GM18868 (cell line): ENCODE measurements at regions not wholly inside any gene's neighbourhood (a gene's known extent, or its start where the extent isn't known, plus 50 kb on each side); places are given as distances from the start of the nearest gene placed in this dataset.

Experiments
- ATAC-seq: cut with Tn5 transposase; IDR thresholded peaks from one replicate; pipeline ENCODE4 v1.9.1; 2021; ENCODE audit warnings: mild to moderate bottlenecking, moderate library complexity; ENCODE audit not compliant: unreplicated experiment

- ATAC-seq: no peak
Observed at GRCh38 chr2:234732404-234733092, 219.3 kb upstream of the SH3BP4 start.

- no peak for ATAC-seq
Observed at GRCh38 chr2:234731236-234731635, 220.6 kb upstream of the SH3BP4 start.

- ATAC-seq: no peak
Observed at GRCh38 chr2:234730066-234730640, 221.7 kb upstream of the SH3BP4 start.

- no peak for ATAC-seq
Observed at GRCh38 chr2:234725528-234726264, 226.1 kb upstream of the SH3BP4 start.

GRCh38 chr2:234724850-234725249 is 227.0 kb upstream of the SH3BP4 start:
- ATAC-seq: no peak

- ATAC-seq: no peak
Observed at GRCh38 chr2:234723400-234723799, 226.5 kb upstream of the ARL4C start.

GRCh38 chr2:234722176-234722575 is 225.3 kb upstream of the ARL4C start:
- no peak for ATAC-seq

GRCh38 chr2:234719116-234719716 is 222.3 kb upstream of the ARL4C start:
- no peak for ATAC-seq

GRCh38 chr2:234716271-234716670 is 219.4 kb upstream of the ARL4C start:
- no peak for ATAC-seq

GRCh38 chr2:234715671-234716250 is 218.9 kb upstream of the ARL4C start:
- no peak for ATAC-seq

- ATAC-seq: no peak
Observed at GRCh38 chr2:234714711-234715110, 217.8 kb upstream of the ARL4C start.

- ATAC-seq: no peak
Observed at GRCh38 chr2:234712421-234712935, 215.6 kb upstream of the ARL4C start.

GRCh38 chr2:234711308-234711707 is 214.4 kb upstream of the ARL4C start:
- no peak for ATAC-seq

- ATAC-seq: no peak
Observed at GRCh38 chr2:234710587-234710986, 213.7 kb upstream of the ARL4C start.

GRCh38 chr2:234710066-234710465 is 213.2 kb upstream of the ARL4C start:
- ATAC-seq: no peak

- no peak for ATAC-seq
Observed at GRCh38 chr2:234708717-234709116, 211.8 kb upstream of the ARL4C start.

GRCh38 chr2:234708091-234708683 is 211.3 kb upstream of the ARL4C start:
- no peak for ATAC-seq

- no peak for ATAC-seq
Observed at GRCh38 chr2:234706086-234706485, 209.2 kb upstream of the ARL4C start.

GRCh38 chr2:234705108-234705507 is 208.2 kb upstream of the ARL4C start:
- ATAC-seq: no peak

GRCh38 chr2:234703258-234703657 is 206.4 kb upstream of the ARL4C start:
- ATAC-seq: no peak

- ATAC-seq: no peak
Observed at GRCh38 chr2:234702731-234703225, 205.9 kb upstream of the ARL4C start.
